Astrocyte (in vitro differentiated cells and primary cell): ENCODE measurements at regions not wholly inside any gene's neighbourhood (a gene's known extent, or its start where the extent isn't known, plus 50 kb on each side); places are given as distances from the start of the nearest gene placed in this dataset.

ENCODE experiments used
- DNase-seq: peaks from one replicate; pipeline ENCODE4 v3.0.0-alpha.2; 2010; ENCODE audit warnings: low read depth
- FAIRE-seq: peaks from 2 replicates; lab custom pipeline; 2011; peaks lifted over from hg19 to GRCh38; lab: Jason Lieb, UNC
- H2AFZ ChIP-seq: 2 replicates; pipeline ENCODE4 v1.6.0; 2012; ENCODE audit warnings: low read depth, low read length, inconsistent platforms
- H3K27ac ChIP-seq: 2 replicates; pipeline ENCODE4 v1.5.1; 2011; ENCODE audit warnings: low read depth, low read length, inconsistent platforms
- H3K27me3 ChIP-seq: 2 replicates; pipeline ENCODE4 v1.6.0; 2011; ENCODE audit warnings: low read length, inconsistent platforms; ENCODE audit not compliant: insufficient read depth
- H3K36me3 ChIP-seq: 2 replicates; pipeline ENCODE4 v1.5.1; 2011; ENCODE audit warnings: low read length, inconsistent platforms; ENCODE audit not compliant: insufficient read depth
- H3K4me1 ChIP-seq: 2 replicates; pipeline ENCODE4 v1.5.1; 2011; ENCODE audit warnings: low read length, inconsistent platforms; ENCODE audit not compliant: insufficient read depth
- H3K4me2 ChIP-seq: 2 replicates; pipeline ENCODE4 v1.6.0; 2012; ENCODE audit warnings: low read length, inconsistent platforms
- H3K4me3 ChIP-seq: 2 replicates; pipeline ENCODE4 v1.5.1; 2011; ENCODE audit warnings: low read depth, mild to moderate bottlenecking, low read length, inconsistent platforms; ENCODE audit not compliant: insufficient read depth
- H3K79me2 ChIP-seq: 2 replicates; pipeline ENCODE4 v1.6.0; 2012; ENCODE audit warnings: mild to moderate bottlenecking, low read length, inconsistent platforms; ENCODE audit not compliant: insufficient read depth
- H3K9ac ChIP-seq: 2 replicates; pipeline ENCODE4 v1.6.0; 2012; ENCODE audit warnings: mild to moderate bottlenecking, low read length, inconsistent platforms
- H3K9me3 ChIP-seq: 2 replicates; pipeline ENCODE4 v1.5.1; 2012; ENCODE audit warnings: low read depth, mild to moderate bottlenecking, low read length, inconsistent platforms; ENCODE audit not compliant: insufficient read depth
- H4K20me1 ChIP-seq: 2 replicates; pipeline ENCODE4 v1.6.0; 2012; ENCODE audit warnings: low read length, inconsistent platforms; ENCODE audit not compliant: insufficient read depth
- H3K27ac Mint-ChIP-seq: one replicate; pipeline ENCODE4 v1.8.0; 2021; ENCODE audit warnings: mild to moderate bottlenecking, mixed read lengths; ENCODE audit not compliant: unreplicated experiment
- H3K27me3 Mint-ChIP-seq: one replicate; pipeline ENCODE4 v1.8.0; 2021; ENCODE audit warnings: low read depth, mixed read lengths; ENCODE audit not compliant: unreplicated experiment
- H3K36me3 Mint-ChIP-seq: one replicate; pipeline ENCODE4 v1.8.0; 2021; ENCODE audit warnings: low read depth, mixed read lengths; ENCODE audit not compliant: unreplicated experiment
- H3K4me1 Mint-ChIP-seq: one replicate; pipeline ENCODE4 v1.8.0; 2021; ENCODE audit warnings: low read depth, mixed read lengths; ENCODE audit not compliant: unreplicated experiment
- H3K4me3 Mint-ChIP-seq: one replicate; pipeline ENCODE4 v1.8.0; 2021; ENCODE audit warnings: mild to moderate bottlenecking, moderate library complexity, mixed read lengths; ENCODE audit not compliant: unreplicated experiment
- H3K9me3 Mint-ChIP-seq: one replicate; pipeline ENCODE4 v1.8.0; 2021; ENCODE audit warnings: mild to moderate bottlenecking, mixed read lengths; ENCODE audit not compliant: unreplicated experiment
- EZH2 ChIP-seq: IDR thresholded peaks from 2 replicates; pipeline ENCODE4 v1.6.1; 2012; ENCODE audit warnings: mild to moderate bottlenecking, low read length, inconsistent platforms; ENCODE audit not compliant: insufficient read depth
- TF ChIP-seq, protein P1 (sequence below): IDR thresholded peaks from 2 replicates; pipeline ENCODE4 v1.5.1; 2011; ENCODE audit warnings: low read depth, mild to moderate bottlenecking, inconsistent platforms, low read length, moderate library complexity; ENCODE audit not compliant: insufficient read depth

GRCh38 chr9:96050048-96050860, 174.8 kb downstream of the ERCC6L2 start:
- Histone ChIP-seq H4K20me1 (no peaks in the 10 kb centered on the region), H3K4me1 (peaks cover 3% of the 10 kb centered on the region), H3K36me3 (no peaks in the 10 kb centered on the region), H3K79me2 (no peaks in the 10 kb centered on the region), H3K4me2 (no peak overlapping the region), H3K4me3 (no peak overlapping the region), H3K9ac (no peak overlapping the region), H3K27ac (no peak overlapping the region), H3K27me3 (peaks cover 22% of the 10 kb centered on the region), H3K9me3 (peaks cover 2% of the 10 kb centered on the region), H2AFZ (no peak overlapping the region)
- no peak overlapping the region for H3K27ac Mint-ChIP-seq
- no peak for DNase-seq
- H3K27me3 Mint-ChIP-seq: peaks cover 26% of the 10 kb centered on the region
- H3K9me3 Mint-ChIP-seq: peaks cover 16% of the 10 kb centered on the region
- no peak for FAIRE-seq
- no peak for TF ChIP-seq EZH2
- TF ChIP-seq, protein P1, sequence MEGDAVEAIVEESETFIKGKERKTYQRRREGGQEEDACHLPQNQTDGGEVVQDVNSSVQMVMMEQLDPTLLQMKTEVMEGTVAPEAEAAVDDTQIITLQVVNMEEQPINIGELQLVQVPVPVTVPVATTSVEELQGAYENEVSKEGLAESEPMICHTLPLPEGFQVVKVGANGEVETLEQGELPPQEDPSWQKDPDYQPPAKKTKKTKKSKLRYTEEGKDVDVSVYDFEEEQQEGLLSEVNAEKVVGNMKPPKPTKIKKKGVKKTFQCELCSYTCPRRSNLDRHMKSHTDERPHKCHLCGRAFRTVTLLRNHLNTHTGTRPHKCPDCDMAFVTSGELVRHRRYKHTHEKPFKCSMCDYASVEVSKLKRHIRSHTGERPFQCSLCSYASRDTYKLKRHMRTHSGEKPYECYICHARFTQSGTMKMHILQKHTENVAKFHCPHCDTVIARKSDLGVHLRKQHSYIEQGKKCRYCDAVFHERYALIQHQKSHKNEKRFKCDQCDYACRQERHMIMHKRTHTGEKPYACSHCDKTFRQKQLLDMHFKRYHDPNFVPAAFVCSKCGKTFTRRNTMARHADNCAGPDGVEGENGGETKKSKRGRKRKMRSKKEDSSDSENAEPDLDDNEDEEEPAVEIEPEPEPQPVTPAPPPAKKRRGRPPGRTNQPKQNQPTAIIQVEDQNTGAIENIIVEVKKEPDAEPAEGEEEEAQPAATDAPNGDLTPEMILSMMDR: no peak
- no peak overlapping the region for H3K4me3 Mint-ChIP-seq
- peaks cover 6% of the 10 kb centered on the region for H3K36me3 Mint-ChIP-seq
- H3K4me1 Mint-ChIP-seq: peaks cover 19% of the 10 kb centered on the region

DNA sequence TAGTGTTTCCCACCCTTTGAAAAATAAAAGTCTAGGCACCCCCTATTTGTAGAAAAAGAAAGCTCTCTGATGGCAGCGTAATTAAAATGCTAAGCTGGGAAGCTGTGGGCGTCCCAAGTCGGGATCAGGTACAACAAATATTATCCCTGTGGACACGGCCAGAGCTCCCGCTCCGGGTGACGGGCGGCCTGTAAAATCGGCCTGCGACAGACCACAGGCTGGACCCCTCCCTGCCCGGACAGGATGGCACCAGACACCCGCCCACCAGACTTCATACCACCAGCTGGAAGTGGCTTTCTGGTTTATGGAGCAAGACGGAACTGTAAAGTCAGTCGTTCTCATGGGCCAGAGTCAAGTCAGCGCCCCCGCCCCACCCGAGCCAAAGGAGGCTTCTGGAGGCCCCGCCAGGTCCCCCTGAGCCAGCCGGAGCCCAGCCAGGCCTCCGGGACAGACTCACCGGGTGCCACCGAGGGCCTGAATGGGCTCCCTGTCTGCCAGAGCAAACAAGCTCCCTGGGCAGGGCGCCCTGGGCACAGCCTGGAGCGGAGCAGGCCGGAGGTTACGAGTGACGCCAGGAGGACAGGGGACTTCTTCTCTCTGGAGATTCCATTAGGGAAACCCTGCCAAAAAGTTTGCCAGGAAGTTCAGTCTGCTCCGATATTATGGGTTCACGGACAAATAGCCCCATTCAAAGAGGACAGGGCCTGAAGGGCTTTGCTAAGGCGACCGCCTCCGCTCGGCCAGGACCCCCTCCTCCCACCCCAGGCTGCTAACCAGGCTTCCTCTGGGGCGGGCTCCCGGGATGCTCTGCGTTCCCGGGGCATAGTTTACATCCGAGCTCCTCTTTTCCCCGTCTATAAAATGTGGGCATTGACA, 173.7 kb downstream of the ERCC6L2 start:
- peak overlapping the region; percentile 58 for H3K4me2 ChIP-seq

More for the DNA sequence above, 173.7 kb downstream of the ERCC6L2 start:
- Histone ChIP-seq H4K20me1 (no peaks in the 10 kb centered on the region), H3K79me2 (no peaks in the 10 kb centered on the region), H3K27me3 (peaks cover 22% of the 10 kb centered on the region), H2AFZ (peak overlapping the region; percentile 56), H3K9me3 (peaks cover 2% of the 10 kb centered on the region), H3K4me3 (no peak overlapping the region), H3K4me1 (peaks cover 3% of the 10 kb centered on the region), H3K9ac (no peak overlapping the region), H3K36me3 (no peaks in the 10 kb centered on the region), H3K27ac (no peak overlapping the region)
- no peak overlapping the region for H3K4me3 Mint-ChIP-seq
- FAIRE-seq (no peak), DNase-seq (no peak)
- H3K9me3 Mint-ChIP-seq: peaks cover 12% of the 10 kb centered on the region
- peak overlapping the region; percentile 66 for H3K27ac Mint-ChIP-seq
- TF ChIP-seq, protein P1: no peak
- TF ChIP-seq EZH2: no peak
- H3K27me3 Mint-ChIP-seq: peaks cover 31% of the 10 kb centered on the region
- H3K4me1 Mint-ChIP-seq: peaks cover 19% of the 10 kb centered on the region
- H3K36me3 Mint-ChIP-seq: peaks cover 6% of the 10 kb centered on the region
